ENCODE measurements at regions not wholly inside any gene's neighbourhood (a gene's known extent, or its start where the extent isn't known, plus 50 kb on each side); places are given as distances from the start of the nearest gene placed in this dataset.

DNA sequence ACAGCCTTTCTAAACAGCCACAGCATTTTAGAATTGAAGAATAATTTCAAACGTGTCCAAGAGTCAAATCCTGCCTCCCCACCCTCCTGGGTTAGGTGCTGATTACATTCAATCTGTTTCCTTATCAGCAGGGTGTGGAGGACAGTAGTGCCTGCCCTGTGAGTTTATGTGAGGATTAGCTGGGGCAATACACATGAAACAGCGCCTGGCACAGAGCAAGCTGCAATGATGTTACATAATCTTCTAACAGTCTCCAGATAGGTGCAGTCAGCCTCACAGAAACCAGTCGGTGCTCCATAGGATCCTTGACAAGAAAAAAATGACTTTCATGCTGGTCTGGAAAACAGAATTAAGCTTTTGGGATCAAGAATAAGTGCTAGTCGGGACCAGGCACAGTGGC lies 91.7 kb upstream of the ITGA6 start:
- TF ChIP-seq, protein P1, sequence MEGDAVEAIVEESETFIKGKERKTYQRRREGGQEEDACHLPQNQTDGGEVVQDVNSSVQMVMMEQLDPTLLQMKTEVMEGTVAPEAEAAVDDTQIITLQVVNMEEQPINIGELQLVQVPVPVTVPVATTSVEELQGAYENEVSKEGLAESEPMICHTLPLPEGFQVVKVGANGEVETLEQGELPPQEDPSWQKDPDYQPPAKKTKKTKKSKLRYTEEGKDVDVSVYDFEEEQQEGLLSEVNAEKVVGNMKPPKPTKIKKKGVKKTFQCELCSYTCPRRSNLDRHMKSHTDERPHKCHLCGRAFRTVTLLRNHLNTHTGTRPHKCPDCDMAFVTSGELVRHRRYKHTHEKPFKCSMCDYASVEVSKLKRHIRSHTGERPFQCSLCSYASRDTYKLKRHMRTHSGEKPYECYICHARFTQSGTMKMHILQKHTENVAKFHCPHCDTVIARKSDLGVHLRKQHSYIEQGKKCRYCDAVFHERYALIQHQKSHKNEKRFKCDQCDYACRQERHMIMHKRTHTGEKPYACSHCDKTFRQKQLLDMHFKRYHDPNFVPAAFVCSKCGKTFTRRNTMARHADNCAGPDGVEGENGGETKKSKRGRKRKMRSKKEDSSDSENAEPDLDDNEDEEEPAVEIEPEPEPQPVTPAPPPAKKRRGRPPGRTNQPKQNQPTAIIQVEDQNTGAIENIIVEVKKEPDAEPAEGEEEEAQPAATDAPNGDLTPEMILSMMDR (conservative IDR thresholded peaks at IDR 0.05 in 1 of 2, IDR thresholded peaks at IDR 0.05 in 1 of 2; ENCODE audit: low read depth in 1 of 2, low read length in 2 of 2): no peak
- no peak for TF ChIP-seq EZH2 (IDR thresholded peaks at IDR 0.05; ENCODE audit: low read length, missing control alignments)
